HG03571 (cell line): ENCODE measurements at regions not wholly inside any gene's neighbourhood (a gene's known extent, or its start where the extent isn't known, plus 50 kb on each side); places are given as distances from the start of the nearest gene placed in this dataset.
"Not testable (repeated sequence)": the region's sequence is repeated elsewhere in the genome, so short reads cannot be mapped to it uniquely, and the experiment has no call there.

Source experiments
- ATAC-seq: cut with Tn5 transposase; IDR thresholded peaks from one replicate; pipeline ENCODE4 v1.9.1; 2021; ENCODE audit not compliant: unreplicated experiment

DNA sequence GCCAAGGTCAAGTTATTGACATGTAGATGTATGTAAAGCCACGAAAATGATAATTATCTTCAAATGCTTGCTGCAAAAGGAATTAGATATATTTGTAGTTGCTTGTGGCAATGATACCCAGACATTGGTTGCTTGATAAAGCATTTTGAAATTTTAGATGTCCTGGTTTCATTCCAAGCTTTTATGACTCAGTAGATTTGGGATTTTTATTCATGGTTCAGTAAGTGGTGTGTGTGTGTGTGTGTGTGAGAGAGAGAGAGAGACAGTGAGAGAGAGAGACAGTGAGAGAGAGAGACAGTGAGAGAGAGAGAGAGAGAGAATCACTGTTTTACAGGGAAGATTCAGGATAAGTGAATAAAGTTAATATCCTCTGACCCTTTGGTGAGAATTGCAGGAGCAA is 498.2 kb upstream of the C1orf87 start:
- ATAC-seq = no peak

DNA sequence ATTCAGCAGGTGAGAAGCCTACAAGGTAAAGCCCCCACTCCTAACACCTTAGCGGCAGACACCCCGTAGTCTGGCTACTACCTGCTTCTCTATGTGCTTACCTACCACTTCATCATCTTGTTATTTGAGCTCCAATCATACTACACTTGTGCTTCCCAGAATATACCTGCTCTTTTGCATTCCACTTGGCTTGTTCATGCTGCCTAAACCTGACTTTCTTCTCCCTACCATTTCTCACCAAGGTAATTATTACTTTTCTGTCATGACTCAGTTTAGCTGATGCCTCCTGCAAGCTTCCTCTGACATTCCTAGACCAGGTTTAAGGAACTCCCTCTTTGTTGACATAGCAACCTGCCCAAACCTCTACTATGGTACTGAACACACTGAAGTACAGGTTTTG is 495.6 kb upstream of the C1orf87 start:
- no peak for ATAC-seq

DNA sequence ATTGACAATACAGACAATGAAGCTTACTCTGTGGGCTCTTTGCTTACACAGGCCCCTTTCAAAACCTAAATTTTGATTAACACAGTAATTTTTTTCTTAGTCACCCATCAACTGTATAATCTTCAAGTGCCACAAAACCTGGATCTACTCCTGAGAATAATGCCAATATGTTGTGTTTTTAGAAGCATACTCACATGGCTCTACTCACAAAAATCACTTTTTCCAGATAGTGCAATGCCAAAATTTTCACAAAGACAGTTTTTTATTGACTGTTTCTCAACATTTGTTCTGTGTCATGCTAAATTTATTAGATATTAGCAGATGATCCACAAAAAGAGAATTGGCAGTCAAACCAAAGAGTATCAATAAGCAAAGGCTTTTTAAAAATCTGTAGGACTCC is 493.7 kb upstream of the C1orf87 start:
- no peak for ATAC-seq

DNA sequence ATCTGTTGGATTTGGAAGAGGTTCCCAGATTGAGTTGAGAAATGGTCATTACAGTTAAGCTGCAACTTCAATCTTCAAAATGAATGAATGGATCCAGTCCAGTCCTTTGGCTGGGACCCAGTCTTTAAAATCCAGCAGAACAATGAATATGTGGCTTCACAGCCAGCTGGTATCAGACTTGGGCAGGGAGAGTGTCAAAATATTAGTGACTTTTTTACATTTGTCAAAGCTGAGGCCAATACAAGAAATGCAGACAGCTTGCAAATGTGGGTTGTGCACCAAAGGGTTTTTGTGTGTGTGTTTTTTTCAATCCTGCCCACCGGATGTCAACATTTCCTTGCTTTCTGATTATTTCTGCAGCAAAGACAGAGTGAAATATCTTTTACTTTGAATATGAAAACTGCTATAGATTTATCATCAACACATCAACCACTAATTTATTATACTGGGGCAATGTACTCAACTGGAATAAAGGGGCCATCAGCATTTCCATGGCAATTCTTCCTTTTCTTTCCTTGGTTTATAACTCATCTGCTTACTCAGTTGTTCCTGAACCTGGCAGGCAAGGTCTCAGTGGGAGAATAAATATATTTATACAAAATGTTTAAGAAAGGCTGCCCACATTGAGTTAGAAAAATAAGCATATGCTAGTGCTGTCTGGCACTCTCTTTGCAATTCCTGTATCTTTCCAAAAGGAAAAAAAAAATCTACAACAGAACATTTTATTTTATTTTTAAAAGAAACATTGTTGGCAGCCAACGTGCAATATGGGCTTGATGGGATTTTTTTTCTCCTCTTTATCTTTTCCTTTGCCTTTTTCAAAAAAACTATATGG is 491.6 kb upstream of the C1orf87 start:
- ATAC-seq = no peak

DNA sequence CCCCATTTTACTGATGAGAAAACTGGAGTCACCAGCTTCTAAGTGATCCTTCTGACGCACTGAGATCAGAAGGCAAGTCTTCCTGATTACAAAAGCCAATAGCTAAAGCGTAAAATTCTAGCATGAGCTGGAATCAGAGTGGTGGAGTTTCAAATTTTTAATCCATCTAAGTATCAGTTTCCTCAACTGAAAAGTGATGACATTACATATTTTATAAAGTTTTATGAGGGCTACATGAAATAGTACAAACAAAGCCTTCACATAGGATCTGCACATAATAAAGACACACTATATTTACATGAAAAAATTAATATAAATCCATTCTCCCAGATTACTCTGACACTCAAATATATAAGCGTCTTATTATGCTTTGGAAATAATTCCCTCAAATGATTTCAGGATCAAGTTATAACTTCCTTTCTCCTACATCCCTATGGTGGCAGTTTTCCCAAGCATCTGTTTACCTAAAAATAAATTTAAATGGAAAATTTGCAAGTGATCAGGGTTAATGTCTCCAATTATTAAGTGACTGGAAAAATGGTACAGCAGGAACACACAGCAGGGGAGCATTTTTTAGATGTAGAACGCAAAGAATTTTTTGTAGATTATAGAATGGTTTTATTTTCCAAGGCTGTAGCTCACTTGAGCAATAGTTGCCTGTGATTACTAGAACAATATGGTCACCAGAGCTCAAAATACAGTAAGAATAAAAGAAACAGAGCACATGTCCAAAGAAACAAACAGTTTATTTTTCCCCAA is 490.4 kb upstream of the C1orf87 start:
- ATAC-seq = no peak

DNA sequence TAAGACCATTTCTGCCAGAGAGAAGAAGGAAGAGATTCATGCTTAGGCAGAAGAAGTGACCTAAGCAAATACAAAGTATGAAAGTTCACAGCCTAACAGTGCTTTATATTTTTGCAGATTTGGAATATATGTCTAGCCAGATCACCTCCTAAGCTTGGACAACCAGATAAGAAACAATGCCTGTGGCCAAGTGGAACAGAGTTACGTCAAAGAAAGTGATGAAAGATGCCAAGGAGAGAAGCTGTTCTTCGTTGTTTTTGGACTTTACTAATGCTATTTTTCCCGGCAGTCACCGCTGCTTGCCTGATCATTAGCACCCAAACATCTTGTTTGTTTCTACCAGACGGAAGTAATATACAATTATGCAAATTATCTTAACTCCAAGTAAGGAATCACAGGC is 489.2 kb upstream of the C1orf87 start:
- ATAC-seq = no peak

DNA sequence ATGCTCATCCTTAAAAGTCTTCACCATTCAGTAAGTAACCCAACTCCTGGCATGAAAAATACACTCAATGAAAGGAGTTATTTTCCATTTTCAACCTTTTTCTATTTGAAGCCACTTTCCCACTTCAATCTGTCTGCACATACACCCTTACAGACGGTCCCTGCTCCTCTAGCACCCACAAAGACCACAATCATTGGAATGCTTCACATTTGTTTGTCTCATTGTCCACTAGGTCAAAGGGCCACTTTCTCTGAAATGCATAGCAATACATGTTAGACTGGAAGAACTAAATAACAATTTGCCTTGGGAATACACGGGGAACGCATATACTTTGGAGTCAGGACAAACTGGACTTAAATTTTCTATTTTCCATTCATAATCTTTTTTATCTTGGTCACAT is 487.1 kb upstream of the C1orf87 start:
- no peak for ATAC-seq

DNA sequence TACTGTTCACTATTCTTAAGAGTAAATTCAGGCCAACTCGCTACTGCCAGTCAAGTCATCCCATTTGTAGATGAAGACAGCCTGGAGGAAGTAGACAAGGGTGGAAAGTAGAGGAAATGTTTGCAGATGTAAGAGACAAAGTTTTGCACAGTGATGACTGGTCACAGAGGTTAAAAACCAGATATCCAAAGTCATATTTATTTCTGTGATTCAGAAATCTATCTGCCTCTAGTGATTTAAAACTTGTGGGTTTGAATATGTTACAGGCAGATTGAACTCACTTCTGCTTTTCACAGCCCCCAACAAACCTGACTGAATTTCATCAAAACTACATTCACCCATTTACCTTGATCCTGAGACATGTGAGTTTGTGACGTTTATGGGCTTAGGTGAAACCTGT is 484.7 kb upstream of the C1orf87 start:
- ATAC-seq = no peak

DNA sequence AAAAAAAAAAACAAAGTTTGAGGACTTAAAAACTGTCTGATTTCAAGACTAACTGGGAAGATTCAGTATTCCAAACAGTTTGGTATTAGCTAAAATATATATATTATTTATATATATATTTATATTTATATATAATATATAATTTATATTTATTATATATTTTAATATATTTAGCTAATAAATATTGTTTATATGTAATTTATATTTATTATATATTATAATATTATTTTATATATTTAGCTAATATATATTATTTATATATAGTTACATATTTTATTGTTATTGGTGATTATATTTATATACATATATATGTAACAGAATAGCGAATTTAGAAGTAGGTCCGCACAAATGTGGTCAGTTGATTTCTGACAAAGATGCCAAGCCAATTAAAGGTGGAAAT is 480.2 kb upstream of the C1orf87 start:
- ATAC-seq = no peak

DNA sequence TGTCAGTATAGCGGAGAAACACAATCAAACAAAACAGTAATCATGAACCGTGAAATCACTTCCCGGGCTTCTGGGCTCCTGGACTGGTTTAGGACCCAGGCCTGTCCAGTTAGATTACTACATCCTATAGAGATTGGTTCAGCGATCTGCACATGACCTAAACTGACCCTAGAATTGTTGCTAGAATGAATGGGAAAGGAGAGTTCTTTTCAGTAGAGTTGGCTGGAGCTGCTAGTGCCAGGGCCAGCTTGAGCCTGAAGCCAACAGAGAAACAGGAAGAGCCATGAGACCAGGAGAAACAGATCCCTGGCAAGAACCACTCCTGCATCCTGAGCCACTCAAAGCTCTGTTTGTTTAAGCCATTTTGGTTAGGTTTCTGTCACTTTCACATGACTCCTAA is 474.3 kb upstream of the C1orf87 start:
- ATAC-seq = no peak

DNA sequence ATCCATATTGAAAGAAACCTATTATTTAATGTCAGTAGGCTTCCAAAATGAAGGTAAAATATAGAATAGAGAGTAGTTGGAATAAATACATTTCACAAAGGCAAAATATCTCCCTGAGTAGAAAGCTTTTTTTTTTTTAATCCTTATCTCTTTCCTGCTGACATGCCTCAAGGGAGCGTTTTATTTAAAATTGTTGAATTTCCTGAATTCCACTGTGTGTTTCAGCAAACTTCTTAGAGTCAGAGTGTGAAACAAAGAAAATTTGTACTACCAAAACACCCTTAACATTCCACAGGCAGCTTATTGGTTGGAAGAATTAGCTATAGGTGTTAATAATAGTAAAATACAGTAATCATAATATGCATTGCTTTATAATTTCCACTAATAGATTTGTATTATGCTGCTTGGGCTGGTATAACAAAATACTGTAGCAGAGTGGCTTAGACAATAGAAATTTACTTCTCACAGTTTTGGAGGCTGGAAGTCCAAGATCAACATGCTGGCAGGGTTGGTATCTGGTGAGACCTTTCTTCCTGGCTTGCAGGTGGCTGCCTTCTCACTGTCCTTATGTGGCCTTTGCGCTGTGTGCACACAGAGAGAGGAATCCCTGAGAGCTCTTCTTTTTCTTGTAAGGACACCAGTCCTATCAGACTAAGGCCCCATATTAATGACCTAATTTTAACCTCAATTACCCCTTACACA is 468.4 kb upstream of the C1orf87 start:
- no peak for ATAC-seq

DNA sequence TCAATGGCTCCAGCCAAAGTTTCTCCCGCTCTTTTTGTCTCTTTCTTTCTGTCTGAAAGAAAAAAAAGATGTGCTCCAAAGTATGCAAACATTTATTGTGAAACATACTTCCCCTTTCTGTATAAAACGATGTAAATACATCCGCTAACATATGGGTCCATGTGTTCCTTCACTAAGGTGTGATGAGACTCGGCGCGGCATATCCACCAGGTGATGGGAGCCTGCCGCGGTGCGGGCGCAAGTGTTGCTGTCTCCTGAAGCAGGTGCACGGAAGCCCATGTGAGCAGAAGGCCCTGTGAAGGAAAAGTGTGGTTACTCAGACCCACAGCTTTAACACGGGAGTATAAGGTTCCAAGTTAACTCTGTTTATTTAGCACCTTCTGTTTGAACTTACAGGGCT is 466.6 kb upstream of the C1orf87 start:
- ATAC-seq = no peak

DNA sequence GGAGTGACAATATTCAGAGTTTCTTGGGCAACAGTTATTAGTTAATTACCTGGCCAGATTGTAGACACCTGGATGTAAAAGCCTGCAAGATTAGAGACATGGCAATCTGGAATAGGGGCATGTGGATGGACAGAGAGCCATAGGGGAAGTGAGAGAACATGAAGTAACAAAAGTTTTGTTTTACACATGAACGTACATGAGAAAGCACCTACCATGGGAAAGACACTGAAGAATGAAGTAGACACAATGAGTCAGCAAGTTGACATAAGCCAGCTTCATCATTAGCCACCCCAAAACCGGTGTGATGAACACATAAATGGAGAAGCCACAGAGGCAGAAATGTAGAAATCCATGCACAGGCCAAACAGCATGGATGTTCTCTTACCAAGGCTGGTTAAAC is 462.1 kb upstream of the C1orf87 start:
- ATAC-seq = no peak

DNA sequence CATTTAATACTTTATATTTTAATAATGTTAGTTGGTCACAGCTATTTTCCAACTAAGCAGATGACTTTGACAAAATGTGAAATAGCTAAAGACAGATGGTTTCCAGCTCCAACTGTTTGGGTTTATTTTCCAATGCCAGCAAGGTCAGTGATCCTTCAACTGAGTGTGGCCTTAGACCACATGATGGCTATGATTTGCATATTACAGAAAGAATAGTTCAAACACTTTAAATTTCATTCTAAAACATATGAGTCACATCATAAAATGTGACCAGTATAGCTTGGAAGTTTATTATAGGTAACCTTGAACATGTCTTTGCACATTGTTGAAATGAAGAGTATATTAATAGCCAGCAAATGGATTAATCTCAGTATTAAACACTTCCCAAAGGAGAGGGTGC is 454.0 kb upstream of the C1orf87 start:
- no peak for ATAC-seq

DNA sequence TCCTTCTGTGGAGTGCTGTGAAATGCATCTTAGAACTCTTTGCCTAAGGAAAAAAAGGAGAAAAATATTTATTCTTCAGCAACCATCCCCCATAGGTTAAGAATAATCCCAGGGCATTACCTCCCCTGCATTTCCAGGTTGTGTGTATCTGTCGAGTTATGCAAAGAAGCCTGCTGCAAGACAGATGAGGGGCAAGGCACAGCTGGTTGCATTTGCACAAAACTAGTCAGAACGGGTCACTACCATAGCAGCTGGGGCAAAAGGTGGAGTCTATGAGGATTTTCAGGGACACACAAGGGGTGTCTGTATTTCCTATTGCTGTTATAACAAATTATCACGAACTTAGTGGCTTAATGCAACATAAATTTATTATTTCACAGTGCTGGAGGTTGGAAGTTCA is 443.4 kb upstream of the C1orf87 start:
- no peak for ATAC-seq

DNA sequence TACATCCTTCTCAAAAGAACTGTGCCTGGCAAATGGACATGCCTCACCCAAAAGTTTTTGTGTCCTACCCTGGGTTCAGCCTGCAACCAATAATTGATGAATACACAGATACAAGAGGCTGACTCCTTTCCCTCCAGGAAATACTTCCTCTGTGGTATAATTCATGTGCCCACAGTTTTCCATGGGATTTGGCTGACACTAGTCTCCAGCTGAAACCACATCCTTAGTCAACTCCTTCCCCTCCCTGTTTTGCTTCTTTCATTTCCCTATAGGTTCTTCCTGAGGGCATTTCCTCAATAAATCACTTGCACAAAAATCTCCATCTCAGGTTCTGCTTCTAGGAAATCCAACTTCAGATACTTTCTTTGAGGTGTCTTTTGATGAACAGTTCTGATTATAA is 436.6 kb upstream of the C1orf87 start:
- no peak for ATAC-seq

DNA sequence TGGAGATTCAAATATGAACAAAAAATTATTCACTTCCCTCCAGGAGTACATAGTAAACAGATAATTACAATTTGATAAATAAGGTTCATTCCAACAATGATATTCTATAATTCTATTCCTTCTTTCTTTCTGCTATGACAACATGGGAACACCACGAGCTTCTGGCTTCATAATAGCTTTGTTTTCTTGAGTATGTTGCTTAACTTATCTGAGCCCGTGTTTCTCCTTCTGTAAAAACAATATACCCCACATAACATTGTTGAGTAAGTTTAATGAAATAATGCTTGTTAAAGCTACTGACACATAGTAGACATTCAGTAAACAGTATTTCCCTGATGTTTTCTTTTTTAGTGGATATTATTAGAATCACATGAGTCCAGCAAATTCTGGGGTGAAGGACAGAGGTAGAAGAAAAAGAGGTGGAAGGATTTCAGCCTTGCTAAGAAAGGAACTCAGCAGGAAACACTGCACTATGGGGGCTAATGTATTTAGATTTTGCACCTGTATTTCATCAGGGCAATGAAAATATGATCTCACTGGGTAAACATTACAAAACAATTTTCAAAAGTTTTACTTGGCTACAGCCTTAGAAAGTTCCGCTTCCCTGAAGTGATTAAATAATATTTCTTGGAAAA is 430.8 kb upstream of the C1orf87 start:
- no peak for ATAC-seq

DNA sequence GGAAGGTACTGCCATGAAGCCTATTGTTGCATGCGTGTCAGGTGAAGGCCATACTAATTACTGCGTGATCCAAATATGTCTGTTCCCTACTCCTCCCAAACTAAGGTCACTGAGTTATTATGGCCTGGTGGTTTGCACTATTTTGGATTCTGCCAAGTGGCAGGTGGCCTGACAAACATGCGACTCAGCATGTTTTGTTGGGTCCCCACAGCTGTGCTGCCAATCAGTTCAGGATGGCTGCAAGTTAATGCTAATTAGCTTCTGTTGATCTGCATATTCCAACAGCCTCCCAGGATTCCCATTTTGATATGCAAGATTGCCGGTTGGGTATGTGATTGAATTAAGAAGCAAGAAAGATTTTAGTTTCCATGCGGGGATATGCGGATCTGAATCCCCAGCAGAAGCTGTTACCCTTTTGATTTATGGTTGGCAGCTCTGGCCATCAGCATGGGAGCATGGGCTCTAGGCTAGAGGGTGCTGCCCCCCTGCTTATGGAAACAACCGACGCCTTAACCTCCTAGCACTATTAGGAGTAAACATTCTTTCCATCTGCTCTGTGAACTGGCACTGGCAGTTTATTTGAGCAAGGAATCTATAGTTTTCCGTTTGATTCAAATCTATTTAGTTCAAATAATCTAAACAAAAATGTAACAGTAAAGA is 429.8 kb upstream of the C1orf87 start:
- ATAC-seq = no peak

DNA sequence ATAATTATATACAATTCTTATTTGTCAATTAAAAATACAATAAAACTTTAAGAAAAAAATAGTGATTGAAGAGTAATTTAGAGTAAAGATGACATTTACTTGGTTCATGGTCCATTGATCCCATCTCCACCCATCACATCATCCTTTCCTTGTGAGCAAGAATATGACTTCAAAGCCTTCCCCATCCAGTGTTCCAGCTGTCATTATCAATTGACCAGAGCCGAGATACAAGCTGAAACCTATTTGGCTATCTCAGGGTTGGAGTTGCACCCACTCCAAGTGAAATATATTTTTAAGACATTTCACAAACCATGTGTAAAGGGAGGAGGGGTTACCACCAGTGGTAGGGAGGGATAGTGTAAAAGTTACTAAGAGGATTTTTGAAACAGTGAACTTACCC is 428.9 kb upstream of the C1orf87 start:
- no peak for ATAC-seq

DNA sequence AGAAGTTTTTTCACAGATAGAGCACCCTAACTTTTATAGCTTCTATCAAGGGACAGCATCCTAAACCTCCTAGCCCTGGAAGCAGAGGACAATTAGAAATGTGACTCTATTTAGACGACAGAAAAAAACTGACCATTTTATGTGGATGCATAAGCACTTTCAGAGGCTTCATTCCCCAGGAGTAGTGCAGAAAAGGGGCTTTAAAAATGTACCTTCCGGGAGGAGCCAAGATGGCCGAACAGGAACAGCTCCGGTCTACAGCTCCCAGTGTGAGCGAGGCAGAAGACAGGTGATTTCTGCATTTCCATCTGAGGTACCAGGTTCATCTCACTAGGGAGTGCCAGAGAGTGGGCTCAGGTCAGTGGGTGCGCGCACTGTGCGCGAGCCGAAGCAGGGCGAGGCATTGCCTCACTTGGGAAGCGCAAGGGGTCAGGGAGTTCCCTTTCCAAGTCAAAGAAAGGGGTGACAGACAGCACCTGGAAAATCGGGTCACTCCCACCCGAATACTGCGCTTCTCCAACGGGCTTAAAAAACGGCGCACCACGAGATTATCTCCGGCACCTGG is 416.4 kb upstream of the C1orf87 start:
- ATAC-seq = not testable (repeated sequence)

DNA sequence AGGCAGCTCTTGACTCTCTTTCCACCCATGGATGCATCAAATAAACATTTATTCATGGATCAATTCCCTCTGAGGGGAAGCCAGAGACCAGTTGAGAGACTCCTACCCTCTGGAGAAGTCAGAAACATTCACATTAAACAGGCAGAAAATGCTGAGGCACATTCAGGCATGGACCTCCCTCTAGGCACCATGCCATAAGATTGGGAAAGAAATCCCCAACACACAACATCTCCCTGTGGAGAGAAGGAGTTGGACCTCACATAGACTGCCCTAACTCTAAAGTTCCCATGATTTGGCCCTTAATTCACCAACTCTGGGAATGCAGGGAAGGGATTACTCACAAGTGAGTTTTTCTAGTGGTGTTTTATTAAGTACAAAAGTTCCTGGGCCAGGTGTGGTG is 415.3 kb upstream of the C1orf87 start:
- no peak for ATAC-seq
